AG10803 (cell line): ENCODE measurements at regions not wholly inside any gene's neighbourhood (a gene's known extent, or its start where the extent isn't known, plus 50 kb on each side); places are given as distances from the start of the nearest gene placed in this dataset.

Experiments used
- DNase-seq: peaks from one replicate; pipeline ENCODE4 v3.0.0; 2010; ENCODE audit warnings: low read depth
- H3K4me3 ChIP-seq: 2 replicates; pipeline ENCODE4 v1.5.1; 2011; ENCODE audit warnings: mild to moderate bottlenecking, low read length, control low read depth
- TF ChIP-seq, protein P1 (sequence below): conservative IDR thresholded peaks from 2 replicates; pipeline ENCODE4 v1.5.1; 2011; ENCODE audit warnings: mild to moderate bottlenecking, low read length, control low read depth, inconsistent platforms

DNA sequence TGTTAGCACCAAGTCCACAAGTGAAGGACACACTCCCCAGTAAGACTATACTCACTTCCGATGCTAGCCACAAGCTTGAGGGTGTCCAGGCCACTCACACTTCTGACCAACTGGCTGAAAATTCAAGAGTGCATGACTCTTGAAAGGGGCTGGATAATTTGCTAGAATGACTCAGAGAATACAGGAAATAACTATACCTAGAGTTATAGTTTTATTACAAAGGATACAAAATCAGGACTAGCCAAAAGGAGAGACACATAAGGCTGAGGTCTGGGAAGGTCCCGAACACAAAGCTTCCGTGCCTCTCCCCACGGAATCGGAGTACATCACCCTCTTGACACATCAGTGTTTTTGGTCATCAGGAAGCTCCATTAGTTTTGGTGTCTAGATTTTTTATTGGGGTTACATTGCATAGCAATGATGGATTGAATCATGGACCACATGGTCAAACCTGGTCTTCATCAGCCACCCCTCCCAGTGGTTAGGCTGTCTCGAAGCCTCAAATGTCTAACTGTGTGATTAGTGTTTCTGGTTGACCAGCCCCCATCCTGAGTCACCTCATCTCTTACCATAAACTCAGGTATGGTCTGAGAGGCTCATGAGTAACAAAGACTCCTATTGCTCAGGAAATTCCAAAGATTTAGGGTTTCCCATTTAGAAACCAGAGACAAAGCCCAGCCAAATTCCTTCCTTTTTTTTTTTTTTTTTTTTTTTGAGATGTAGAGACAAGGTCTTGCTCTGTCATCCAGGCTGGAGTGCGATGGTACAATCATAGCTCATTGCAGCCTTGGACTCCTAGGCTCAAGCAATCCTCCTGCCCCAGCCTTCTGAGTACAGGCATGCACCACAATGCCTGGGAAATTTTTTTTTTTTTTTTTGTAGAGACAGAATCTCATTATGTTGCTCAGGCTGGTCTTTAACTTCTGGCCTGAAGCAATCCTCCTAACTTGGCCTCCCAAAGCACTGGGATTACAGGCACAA lies 472.0 kb upstream of the TBX3 start:
- TF ChIP-seq, protein P1, sequence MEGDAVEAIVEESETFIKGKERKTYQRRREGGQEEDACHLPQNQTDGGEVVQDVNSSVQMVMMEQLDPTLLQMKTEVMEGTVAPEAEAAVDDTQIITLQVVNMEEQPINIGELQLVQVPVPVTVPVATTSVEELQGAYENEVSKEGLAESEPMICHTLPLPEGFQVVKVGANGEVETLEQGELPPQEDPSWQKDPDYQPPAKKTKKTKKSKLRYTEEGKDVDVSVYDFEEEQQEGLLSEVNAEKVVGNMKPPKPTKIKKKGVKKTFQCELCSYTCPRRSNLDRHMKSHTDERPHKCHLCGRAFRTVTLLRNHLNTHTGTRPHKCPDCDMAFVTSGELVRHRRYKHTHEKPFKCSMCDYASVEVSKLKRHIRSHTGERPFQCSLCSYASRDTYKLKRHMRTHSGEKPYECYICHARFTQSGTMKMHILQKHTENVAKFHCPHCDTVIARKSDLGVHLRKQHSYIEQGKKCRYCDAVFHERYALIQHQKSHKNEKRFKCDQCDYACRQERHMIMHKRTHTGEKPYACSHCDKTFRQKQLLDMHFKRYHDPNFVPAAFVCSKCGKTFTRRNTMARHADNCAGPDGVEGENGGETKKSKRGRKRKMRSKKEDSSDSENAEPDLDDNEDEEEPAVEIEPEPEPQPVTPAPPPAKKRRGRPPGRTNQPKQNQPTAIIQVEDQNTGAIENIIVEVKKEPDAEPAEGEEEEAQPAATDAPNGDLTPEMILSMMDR = no peak
- no peak overlapping the region for H3K4me3 ChIP-seq
- peak; percentile 98 for DNase-seq

DNA sequence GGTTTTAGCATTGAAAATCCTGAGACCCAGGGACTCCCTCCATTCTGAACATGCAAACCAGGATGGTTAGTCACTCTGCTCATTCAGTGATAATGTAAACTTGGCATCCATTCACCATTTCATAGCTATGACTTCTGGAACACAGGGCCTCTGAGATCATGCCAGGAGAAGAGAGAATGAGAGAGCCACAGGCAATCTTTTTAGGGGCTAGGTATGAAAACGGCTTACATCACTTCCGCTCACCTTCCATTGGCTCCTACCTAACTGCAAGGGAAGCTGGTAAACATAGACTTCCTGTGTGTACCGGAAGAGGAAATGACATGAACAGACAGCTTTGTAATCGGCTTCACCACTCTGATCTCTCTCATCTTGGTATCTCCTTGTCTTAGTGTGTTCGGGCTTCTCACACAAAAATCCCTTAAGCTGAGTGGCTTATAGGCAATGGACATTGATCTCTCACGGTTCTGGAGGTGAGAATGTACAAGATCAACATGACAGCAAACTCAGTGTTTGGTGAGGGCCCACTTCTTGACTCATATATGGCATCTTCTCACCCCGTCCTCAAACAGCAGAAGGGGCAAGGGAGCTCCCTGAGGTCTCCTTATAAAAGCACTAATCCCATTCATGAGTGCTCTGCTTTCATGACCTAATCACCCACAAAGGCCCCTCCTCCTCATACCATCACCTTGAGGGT lies 465.9 kb upstream of the TBX3 start:
- TF ChIP-seq, protein P1 = no peak
- DNase-seq = peak; percentile 88

DNA sequence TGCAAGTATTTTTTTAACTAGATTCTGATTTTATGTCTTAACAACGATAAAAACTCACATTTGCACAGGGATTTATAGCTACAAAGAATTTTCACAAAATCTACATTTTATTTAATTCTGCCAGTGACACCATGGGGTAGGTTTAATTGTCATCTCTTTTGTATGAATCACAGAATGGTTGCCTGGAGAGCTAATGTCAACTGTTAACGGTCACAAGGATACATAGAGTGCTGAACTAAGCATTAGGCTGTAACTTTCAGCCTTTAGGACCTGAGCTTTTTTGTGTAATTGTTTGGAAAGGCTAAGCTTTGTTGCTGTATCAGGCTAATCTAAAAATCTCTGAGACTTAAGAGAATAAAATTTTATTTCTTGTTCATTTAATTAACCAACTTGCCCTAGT lies 465.3 kb upstream of the TBX3 start:
- H3K4me3 ChIP-seq = no peak overlapping the region
- DNase-seq = peak; percentile 29
- TF ChIP-seq, protein P1 = no peak

More for the DNA sequence above, 465.9 kb upstream of the TBX3 start:
- H3K4me3 ChIP-seq = no peak overlapping the region

DNA sequence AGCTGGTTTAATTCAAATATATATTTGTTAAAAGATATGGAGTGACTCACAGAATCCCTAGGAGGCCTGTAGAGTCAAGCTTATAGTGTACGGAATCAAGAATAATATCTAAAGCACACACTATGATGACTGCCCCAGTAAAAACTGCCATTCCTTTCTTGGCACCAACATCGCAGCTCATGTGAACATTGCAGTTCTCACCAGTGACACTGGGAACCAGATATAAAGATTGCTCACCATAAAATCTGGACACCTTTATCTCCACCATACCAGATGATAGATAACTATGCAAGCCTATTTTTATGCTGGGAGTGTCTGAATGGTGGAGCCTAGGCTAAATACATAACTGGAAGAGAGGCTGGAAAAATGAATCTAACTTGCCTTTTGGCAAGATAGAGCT lies 463.9 kb upstream of the TBX3 start:
- H3K4me3 ChIP-seq = no peak overlapping the region
- TF ChIP-seq, protein P1 = no peak
- no peak for DNase-seq

DNA sequence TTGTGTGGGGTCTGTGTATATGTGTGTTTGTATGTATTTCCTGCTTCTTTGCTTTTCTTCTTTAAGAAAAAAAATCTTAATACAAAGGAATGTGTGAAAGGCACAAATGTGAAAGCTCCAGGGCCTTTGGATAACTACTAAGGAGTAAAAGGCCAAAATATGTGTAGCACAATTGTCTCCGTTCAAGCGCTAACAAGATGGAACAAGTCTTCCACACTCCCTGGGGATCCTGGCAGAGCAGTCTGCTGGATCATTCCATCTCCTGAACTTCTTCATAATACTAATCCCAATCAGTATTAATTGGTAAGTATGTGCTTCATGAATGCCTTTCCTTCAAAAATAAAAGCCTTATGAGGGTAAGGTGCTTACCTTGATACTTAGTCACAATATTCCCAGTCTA lies 462.5 kb upstream of the TBX3 start:
- TF ChIP-seq, protein P1 = no peak
- DNase-seq = no peak
- H3K4me3 ChIP-seq = no peak overlapping the region

DNA sequence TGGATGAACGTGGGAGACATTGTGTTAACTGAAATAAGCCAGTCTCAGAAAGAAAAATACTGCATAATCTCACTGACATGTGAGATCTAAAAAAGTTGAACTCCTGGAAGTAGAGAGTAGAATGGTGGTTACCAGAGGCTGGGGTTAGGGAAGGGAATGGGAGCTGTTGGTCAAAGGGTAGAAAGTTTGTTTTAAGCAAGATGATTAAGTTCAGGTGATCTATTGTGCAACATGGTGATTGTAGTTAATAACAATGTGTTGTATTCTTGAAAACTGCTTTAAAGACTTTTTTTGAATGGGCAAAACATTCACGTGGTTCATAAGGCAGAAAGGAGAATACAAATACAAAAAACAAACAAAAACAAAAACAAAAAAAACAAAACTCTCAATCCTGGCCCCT lies 460.4 kb upstream of the TBX3 start:
- TF ChIP-seq, protein P1 = no peak
- no peak for DNase-seq
- no peak overlapping the region for H3K4me3 ChIP-seq
